ENCODE measurements at regions not wholly inside any gene's neighbourhood (a gene's known extent, or its start where the extent isn't known, plus 50 kb on each side); places are given as distances from the start of the nearest gene placed in this dataset.
A peak's percentile ranks its signal among the peaks of the same experiment; 100 is the strongest.

DNA sequence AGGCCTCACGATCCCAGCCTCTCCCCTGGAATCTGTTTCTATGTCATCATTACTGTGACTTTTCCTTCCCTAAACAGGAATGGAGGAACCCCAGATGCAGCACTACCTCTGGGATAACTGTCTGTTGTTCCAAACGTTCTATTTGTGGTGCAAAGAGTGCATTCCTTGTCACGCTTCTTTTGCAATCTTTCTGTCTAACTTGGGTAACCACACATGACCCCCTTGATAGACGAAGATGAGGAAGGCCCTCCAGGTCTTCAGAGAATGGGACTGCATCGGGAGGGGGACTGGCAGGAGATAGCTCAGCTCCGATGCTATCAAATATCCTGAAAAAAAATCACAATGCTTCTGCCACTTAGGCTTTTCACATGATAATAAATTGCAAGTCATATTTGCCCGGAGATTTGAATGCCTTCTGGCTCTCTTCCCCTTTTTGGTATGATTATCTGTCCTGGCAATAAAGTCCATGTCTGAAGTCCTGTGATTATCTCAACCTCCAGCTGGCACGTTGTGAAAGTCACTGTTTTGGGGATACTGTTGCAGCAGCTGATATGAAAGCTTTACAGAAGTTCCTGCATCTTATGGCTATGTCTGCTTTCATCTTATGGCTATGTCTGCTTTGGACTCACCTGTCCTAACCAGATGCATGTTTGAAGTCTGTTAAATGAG is 148.7 kb upstream of the LMO4 start (continued):
- TF ChIP-seq, protein P1, sequence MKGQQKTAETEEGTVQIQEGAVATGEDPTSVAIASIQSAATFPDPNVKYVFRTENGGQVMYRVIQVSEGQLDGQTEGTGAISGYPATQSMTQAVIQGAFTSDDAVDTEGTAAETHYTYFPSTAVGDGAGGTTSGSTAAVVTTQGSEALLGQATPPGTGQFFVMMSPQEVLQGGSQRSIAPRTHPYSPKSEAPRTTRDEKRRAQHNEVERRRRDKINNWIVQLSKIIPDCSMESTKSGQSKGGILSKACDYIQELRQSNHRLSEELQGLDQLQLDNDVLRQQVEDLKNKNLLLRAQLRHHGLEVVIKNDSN (CRISPR knock-in tag; IDR thresholded peaks at IDR 0.05), result no peak
- TF ChIP-seq, protein P2, sequence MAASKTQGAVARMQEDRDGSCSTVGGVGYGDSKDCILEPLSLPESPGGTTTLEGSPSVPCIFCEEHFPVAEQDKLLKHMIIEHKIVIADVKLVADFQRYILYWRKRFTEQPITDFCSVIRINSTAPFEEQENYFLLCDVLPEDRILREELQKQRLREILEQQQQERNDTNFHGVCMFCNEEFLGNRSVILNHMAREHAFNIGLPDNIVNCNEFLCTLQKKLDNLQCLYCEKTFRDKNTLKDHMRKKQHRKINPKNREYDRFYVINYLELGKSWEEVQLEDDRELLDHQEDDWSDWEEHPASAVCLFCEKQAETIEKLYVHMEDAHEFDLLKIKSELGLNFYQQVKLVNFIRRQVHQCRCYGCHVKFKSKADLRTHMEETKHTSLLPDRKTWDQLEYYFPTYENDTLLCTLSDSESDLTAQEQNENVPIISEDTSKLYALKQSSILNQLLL (CRISPR knock-in tag; IDR thresholded peaks at IDR 0.05; ENCODE audit: borderline replicate concordance), result no peak
- TF ChIP-seq ZNF174 (CRISPR knock-in tag; IDR thresholded peaks at IDR 0.05) (no peak), FOS (IDR thresholded peaks at IDR 0.05; ENCODE audit: extremely low read depth, insufficient read length) (no peak), ZNF445 (CRISPR knock-in tag; IDR thresholded peaks at IDR 0.05; ENCODE audit: low read depth) (no peak), JUND (IDR thresholded peaks at IDR 0.05; ENCODE audit: borderline replicate concordance, low read depth, low read length) (peak; percentile 51; the same call in 1 of the 2 replicates), JUND (tag; IDR thresholded peaks at IDR 0.05; ENCODE audit: borderline replicate concordance, low read depth, low read length) (peak; percentile 56; the same call in 2 of the 3 replicates), CUX1 (CRISPR knock-in tag; IDR thresholded peaks at IDR 0.05) (no peak), CBFA2T2 (conservative IDR thresholded peaks at IDR 0.05) (peak; percentile 92), ZNF75A (CRISPR knock-in tag; IDR thresholded peaks at IDR 0.05) (0 out of 2 replicates have a peak, but pooled peaks have one; percentile 58), NRF1 (conservative IDR thresholded peaks at IDR 0.05 in 1 of 2, IDR thresholded peaks at IDR 0.05 in 1 of 2) (no peak)
- TF ChIP-seq, protein P3, sequence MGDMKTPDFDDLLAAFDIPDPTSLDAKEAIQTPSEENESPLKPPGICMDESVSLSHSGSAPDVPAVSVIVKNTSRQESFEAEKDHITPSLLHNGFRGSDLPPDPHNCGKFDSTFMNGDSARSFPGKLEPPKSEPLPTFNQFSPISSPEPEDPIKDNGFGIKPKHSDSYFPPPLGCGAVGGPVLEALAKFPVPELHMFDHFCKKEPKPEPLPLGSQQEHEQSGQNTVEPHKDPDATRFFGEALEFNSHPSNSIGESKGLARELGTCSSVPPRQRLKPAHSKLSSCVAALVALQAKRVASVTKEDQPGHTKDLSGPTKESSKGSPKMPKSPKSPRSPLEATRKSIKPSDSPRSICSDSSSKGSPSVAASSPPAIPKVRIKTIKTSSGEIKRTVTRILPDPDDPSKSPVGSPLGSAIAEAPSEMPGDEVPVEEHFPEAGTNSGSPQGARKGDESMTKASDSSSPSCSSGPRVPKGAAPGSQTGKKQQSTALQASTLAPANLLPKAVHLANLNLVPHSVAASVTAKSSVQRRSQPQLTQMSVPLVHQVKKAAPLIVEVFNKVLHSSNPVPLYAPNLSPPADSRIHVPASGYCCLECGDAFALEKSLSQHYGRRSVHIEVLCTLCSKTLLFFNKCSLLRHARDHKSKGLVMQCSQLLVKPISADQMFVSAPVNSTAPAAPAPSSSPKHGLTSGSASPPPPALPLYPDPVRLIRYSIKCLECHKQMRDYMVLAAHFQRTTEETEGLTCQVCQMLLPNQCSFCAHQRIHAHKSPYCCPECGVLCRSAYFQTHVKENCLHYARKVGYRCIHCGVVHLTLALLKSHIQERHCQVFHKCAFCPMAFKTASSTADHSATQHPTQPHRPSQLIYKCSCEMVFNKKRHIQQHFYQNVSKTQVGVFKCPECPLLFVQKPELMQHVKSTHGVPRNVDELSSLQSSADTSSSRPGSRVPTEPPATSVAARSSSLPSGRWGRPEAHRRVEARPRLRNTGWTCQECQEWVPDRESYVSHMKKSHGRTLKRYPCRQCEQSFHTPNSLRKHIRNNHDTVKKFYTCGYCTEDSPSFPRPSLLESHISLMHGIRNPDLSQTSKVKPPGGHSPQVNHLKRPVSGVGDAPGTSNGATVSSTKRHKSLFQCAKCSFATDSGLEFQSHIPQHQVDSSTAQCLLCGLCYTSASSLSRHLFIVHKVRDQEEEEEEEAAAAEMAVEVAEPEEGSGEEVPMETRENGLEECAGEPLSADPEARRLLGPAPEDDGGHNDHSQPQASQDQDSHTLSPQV (IDR thresholded peaks at IDR 0.05), result no peak
